ENCODE measurements at regions not wholly inside any gene's neighbourhood (a gene's known extent, or its start where the extent isn't known, plus 50 kb on each side); places are given as distances from the start of the nearest gene placed in this dataset.
A peak's percentile ranks its signal among the peaks of the same experiment; 100 is the strongest.

- Mint-ChIP-seq H3K4me1 (no peaks in the 10 kb centered on the region), H3K36me3 (no peaks in the 10 kb centered on the region), H3K27ac (no peak overlapping the region), H3K27me3 (no peaks in the 10 kb centered on the region), H3K4me3 (no peak overlapping the region), H3K9me3 (peaks cover 4 to 33% (median 20%) of the 10 kb centered on the region in 11 donors)
- Histone ChIP-seq H3K9me3 (ENCODE audit: control insufficient read depth in 2 of 3, low read length in 3 of 3) (peaks cover 0 to 5% (median 0%) of the 10 kb centered on the region in 3 experiments), H3K36me3 (ENCODE audit: control insufficient read depth in 2 of 3, insufficient read depth in 3 of 3, low read length in 3 of 3) (no peaks in the 10 kb centered on the region), H3K27ac (ENCODE audit: low read depth, low read length) (no peak overlapping the region), H3K4me1 (ENCODE audit: control insufficient read depth in 2 of 2, insufficient read depth in 2 of 2, low read length in 2 of 2) (no peaks in the 10 kb centered on the region), H3K27me3 (ENCODE audit: control insufficient read depth in 2 of 2, insufficient read depth in 2 of 2, low read length in 2 of 2) (no peaks in the 10 kb centered on the region), H3K4me3 (ENCODE audit: low read length) (no peak overlapping the region)
- DNase-seq, result no peak
- CTCF ChIA-PET, result no interaction called here
- POLR2A ChIA-PET, result no interaction called here
- intact Hi-C loops (cut with micrococcal nuclease), result no loop called here
- no peak for ATAC-seq
Measured at GRCh38 chr18:29605365-29605764, 1428.4 kb upstream of the CDH2 start.

GRCh38 chr18:29596959-29597358 lies 1420.0 kb upstream of the CDH2 start:
- Mint-ChIP-seq H3K9me3 (peaks cover 0 to 36% (median 6%) of the 10 kb centered on the region in 11 donors), H3K27me3 (no peaks in the 10 kb centered on the region), H3K4me3 (no peak overlapping the region), H3K36me3 (no peaks in the 10 kb centered on the region), H3K27ac (no peak overlapping the region), H3K4me1 (no peaks in the 10 kb centered on the region)
- no peak overlapping the region for H3K4me3 ChIP-seq (ENCODE audit: low read length)
- ATAC-seq (no peak), DNase-seq (peak in 1 of 9 donors; percentile 3)
- no peaks in the 10 kb centered on the region for H3K9me3 ChIP-seq (ENCODE audit: control insufficient read depth in 2 of 3, low read length in 3 of 3)
- no peak overlapping the region for H3K27ac ChIP-seq (ENCODE audit: low read depth, low read length)
- POLR2A ChIA-PET, result no interaction called here
- intact Hi-C loops (cut with micrococcal nuclease), result no loop called here
- no peaks in the 10 kb centered on the region for H3K36me3 ChIP-seq (ENCODE audit: control insufficient read depth in 2 of 3, insufficient read depth in 3 of 3, low read length in 3 of 3)
- CTCF ChIA-PET, result no interaction called here
- H3K27me3 ChIP-seq (ENCODE audit: control insufficient read depth in 2 of 2, insufficient read depth in 2 of 2, low read length in 2 of 2), result no peaks in the 10 kb centered on the region
- H3K4me1 ChIP-seq (ENCODE audit: control insufficient read depth in 2 of 2, insufficient read depth in 2 of 2, low read length in 2 of 2), result no peaks in the 10 kb centered on the region

- Mint-ChIP-seq H3K4me3 (no peak overlapping the region), H3K4me1 (no peaks in the 10 kb centered on the region), H3K27me3 (no peaks in the 10 kb centered on the region), H3K36me3 (no peaks in the 10 kb centered on the region), H3K27ac (no peak overlapping the region), H3K9me3 (peaks cover 0 to 36% (median 7%) of the 10 kb centered on the region in 11 donors)
- intact Hi-C loops (cut with micrococcal nuclease), result no loop called here
- Histone ChIP-seq H3K9me3 (ENCODE audit: control insufficient read depth in 2 of 3, low read length in 3 of 3) (no peaks in the 10 kb centered on the region), H3K27me3 (ENCODE audit: control insufficient read depth in 2 of 2, insufficient read depth in 2 of 2, low read length in 2 of 2) (no peaks in the 10 kb centered on the region), H3K36me3 (ENCODE audit: control insufficient read depth in 2 of 3, insufficient read depth in 3 of 3, low read length in 3 of 3) (no peaks in the 10 kb centered on the region), H3K4me3 (ENCODE audit: low read length) (no peak overlapping the region), H3K27ac (ENCODE audit: low read depth, low read length) (no peak overlapping the region), H3K4me1 (ENCODE audit: control insufficient read depth in 2 of 2, insufficient read depth in 2 of 2, low read length in 2 of 2) (no peaks in the 10 kb centered on the region)
- no peak for ATAC-seq
- DNase-seq, result no peak
- ChIA-PET POLR2A (no interaction called here), CTCF (no interaction called here)
Measured at GRCh38 chr18:29594493-29594892, 1417.6 kb upstream of the CDH2 start.

- Mint-ChIP-seq H3K9me3 (peaks cover 0 to 51% (median 16%) of the 10 kb centered on the region in 11 donors), H3K27ac (no peak overlapping the region), H3K27me3 (no peaks in the 10 kb centered on the region), H3K4me3 (no peak overlapping the region), H3K4me1 (no peaks in the 10 kb centered on the region), H3K36me3 (peaks cover 0 to 3% (median 0%) of the 10 kb centered on the region in 5 donors)
- Histone ChIP-seq H3K9me3 (ENCODE audit: control insufficient read depth in 2 of 3, low read length in 3 of 3) (peaks cover 0 to 9% (median 0%) of the 10 kb centered on the region in 3 experiments), H3K4me1 (ENCODE audit: control insufficient read depth in 2 of 2, insufficient read depth in 2 of 2, low read length in 2 of 2) (no peaks in the 10 kb centered on the region), H3K27ac (ENCODE audit: low read depth, low read length) (no peak overlapping the region), H3K36me3 (ENCODE audit: control insufficient read depth in 2 of 3, insufficient read depth in 3 of 3, low read length in 3 of 3) (no peaks in the 10 kb centered on the region), H3K27me3 (ENCODE audit: control insufficient read depth in 2 of 2, insufficient read depth in 2 of 2, low read length in 2 of 2) (no peaks in the 10 kb centered on the region), H3K4me3 (ENCODE audit: low read length) (no peak overlapping the region)
- no peak for DNase-seq
- ChIA-PET POLR2A (no interaction called here), CTCF (no interaction called here)
- intact Hi-C loops (cut with micrococcal nuclease), result no loop called here
- ATAC-seq, result no peak
Measured at GRCh38 chr18:29588446-29589100, 1411.6 kb upstream of the CDH2 start.

- Mint-ChIP-seq H3K36me3 (peaks cover 0 to 3% (median 0%) of the 10 kb centered on the region in 5 donors), H3K27me3 (no peaks in the 10 kb centered on the region), H3K4me3 (no peak overlapping the region), H3K4me1 (no peaks in the 10 kb centered on the region), H3K9me3 (peaks cover 4 to 41% (median 17%) of the 10 kb centered on the region in 11 donors), H3K27ac (no peak overlapping the region)
- H3K27me3 ChIP-seq (ENCODE audit: control insufficient read depth in 2 of 2, insufficient read depth in 2 of 2, low read length in 2 of 2), result no peaks in the 10 kb centered on the region
- ChIA-PET CTCF (no interaction called here), POLR2A (no interaction called here)
- intact Hi-C loops (cut with micrococcal nuclease), result no loop called here
- no peak overlapping the region for H3K4me3 ChIP-seq (ENCODE audit: low read length)
- H3K4me1 ChIP-seq (ENCODE audit: control insufficient read depth in 2 of 2, insufficient read depth in 2 of 2, low read length in 2 of 2), result no peaks in the 10 kb centered on the region
- peaks cover 0 to 10% (median 0%) of the 10 kb centered on the region in 3 experiments for H3K9me3 ChIP-seq (ENCODE audit: control insufficient read depth in 2 of 3, low read length in 3 of 3)
- DNase-seq (no peak), ATAC-seq (no peak)
- H3K36me3 ChIP-seq (ENCODE audit: control insufficient read depth in 2 of 3, insufficient read depth in 3 of 3, low read length in 3 of 3), result no peaks in the 10 kb centered on the region
- no peak overlapping the region for H3K27ac ChIP-seq (ENCODE audit: low read depth, low read length)
Measured at GRCh38 chr18:29586210-29586609, 1409.3 kb upstream of the CDH2 start.

GRCh38 chr18:29560270-29560669 lies 1383.3 kb upstream of the CDH2 start:
- ChIA-PET CTCF (no interaction called here), POLR2A (no interaction called here)
- H3K4me1 Mint-ChIP-seq, result no peaks in the 10 kb centered on the region
- H3K27me3 Mint-ChIP-seq, result no peaks in the 10 kb centered on the region
- peaks cover 0 to 18% (median 5%) of the 10 kb centered on the region in 11 donors for H3K9me3 Mint-ChIP-seq
- intact Hi-C loops (cut with micrococcal nuclease), result no loop called here
- Histone ChIP-seq H3K9me3 (ENCODE audit: control insufficient read depth in 2 of 3, low read length in 3 of 3) (peaks cover 0 to 8% (median 0%) of the 10 kb centered on the region in 3 experiments), H3K27me3 (ENCODE audit: control insufficient read depth in 2 of 2, insufficient read depth in 2 of 2, low read length in 2 of 2) (no peaks in the 10 kb centered on the region), H3K36me3 (ENCODE audit: control insufficient read depth in 2 of 3, insufficient read depth in 3 of 3, low read length in 3 of 3) (no peaks in the 10 kb centered on the region), H3K27ac (ENCODE audit: low read depth, low read length) (no peak overlapping the region), H3K4me3 (ENCODE audit: low read length) (no peak overlapping the region), H3K4me1 (ENCODE audit: control insufficient read depth in 2 of 2, insufficient read depth in 2 of 2, low read length in 2 of 2) (no peaks in the 10 kb centered on the region)
- H3K27ac Mint-ChIP-seq, result no peak overlapping the region
- ATAC-seq, result no peak
- H3K36me3 Mint-ChIP-seq, result no peaks in the 10 kb centered on the region
- DNase-seq, result no peak
- no peak overlapping the region for H3K4me3 Mint-ChIP-seq

- H3K9me3 ChIP-seq (ENCODE audit: control insufficient read depth in 2 of 3, low read length in 3 of 3), result peaks cover 0 to 8% (median 0%) of the 10 kb centered on the region in 3 experiments
- H3K4me1 ChIP-seq (ENCODE audit: control insufficient read depth in 2 of 2, insufficient read depth in 2 of 2, low read length in 2 of 2), result no peaks in the 10 kb centered on the region
- Mint-ChIP-seq H3K4me3 (no peak overlapping the region), H3K36me3 (no peaks in the 10 kb centered on the region), H3K27me3 (no peaks in the 10 kb centered on the region), H3K27ac (no peak overlapping the region), H3K9me3 (peaks cover 0 to 13% (median 5%) of the 10 kb centered on the region in 11 donors), H3K4me1 (no peaks in the 10 kb centered on the region)
- no peaks in the 10 kb centered on the region for H3K27me3 ChIP-seq (ENCODE audit: control insufficient read depth in 2 of 2, insufficient read depth in 2 of 2, low read length in 2 of 2)
- intact Hi-C loops (cut with micrococcal nuclease), result no loop called here
- ATAC-seq, result no peak
- POLR2A ChIA-PET, result no interaction called here
- CTCF ChIA-PET, result no interaction called here
- DNase-seq, result no peak
- H3K4me3 ChIP-seq (ENCODE audit: low read length), result no peak overlapping the region
- no peaks in the 10 kb centered on the region for H3K36me3 ChIP-seq (ENCODE audit: control insufficient read depth in 2 of 3, insufficient read depth in 3 of 3, low read length in 3 of 3)
- H3K27ac ChIP-seq (ENCODE audit: low read depth, low read length), result no peak overlapping the region
Measured at GRCh38 chr18:29556070-29556469, 1379.1 kb upstream of the CDH2 start.

All from naive thymus-derived CD4-positive, alpha-beta T cell (primary cell).